Epidermal melanocyte (primary cell): ENCODE measurements at regions not wholly inside any gene's neighbourhood (a gene's known extent, or its start where the extent isn't known, plus 50 kb on each side); places are given as distances from the start of the nearest gene placed in this dataset.

Source experiments
- DNase-seq: peaks from one replicate; pipeline ENCODE4 v3.0.0; 2011; ENCODE audit warnings: low spot score; ENCODE audit not compliant: insufficient read length

DNA sequence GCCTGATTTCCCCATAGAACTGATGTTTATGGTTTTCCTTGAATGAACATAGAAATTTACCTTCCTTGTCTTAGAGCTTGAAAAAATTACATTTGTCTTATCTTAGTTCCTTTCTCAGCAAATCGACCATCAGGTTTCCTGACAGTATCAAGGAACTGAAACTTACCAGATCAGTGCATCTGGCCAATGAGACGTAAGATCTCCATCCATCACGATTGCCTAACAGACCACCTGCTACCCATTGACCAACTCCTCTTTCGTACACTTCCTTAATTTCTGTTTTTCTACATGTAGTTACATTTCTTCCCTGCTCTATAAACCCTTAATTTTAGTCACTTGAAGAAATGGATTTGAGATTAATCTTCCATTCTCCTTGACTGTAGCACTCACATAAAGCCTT is 57.4 kb upstream of the TMPRSS15 start:
- no peak for DNase-seq

DNA sequence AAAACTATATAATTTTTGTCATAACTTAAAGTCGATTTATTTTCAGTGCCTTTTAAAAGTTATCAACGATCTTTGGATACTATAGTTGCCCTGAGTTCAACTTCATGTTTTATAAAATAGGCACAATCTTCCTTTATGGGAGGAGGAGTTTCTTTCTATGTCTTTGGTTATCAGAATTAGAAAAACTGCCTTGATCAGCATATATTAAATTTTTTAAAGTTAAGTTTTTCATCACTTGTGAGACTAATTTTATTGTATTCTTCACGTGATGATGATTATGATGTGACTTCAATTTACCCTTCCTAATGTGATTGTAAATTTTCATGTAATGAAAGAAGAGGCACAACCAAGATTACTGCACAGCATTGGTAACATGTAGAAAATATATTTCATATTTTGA is 58.2 kb upstream of the TMPRSS15 start:
- DNase-seq, result no peak

DNA sequence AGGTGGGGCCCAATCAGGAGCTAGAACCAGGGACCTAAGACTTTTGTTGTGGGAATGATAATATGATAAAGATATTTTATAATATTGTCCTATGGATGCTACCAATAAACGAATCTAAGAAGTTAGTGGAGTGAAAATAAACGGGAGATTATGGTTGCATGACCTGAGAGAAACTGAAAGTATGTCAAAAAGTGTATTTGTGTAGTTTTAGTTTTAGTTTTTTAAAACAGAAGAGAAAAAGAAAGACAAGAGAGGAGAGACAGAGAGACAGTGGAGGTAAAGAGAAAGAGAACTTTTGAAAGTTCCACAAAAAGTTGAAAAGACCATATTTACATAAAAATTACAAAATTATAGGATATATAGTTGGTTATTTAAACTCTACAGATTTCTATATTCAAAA is 64.1 kb upstream of the TMPRSS15 start:
- DNase-seq, result no peak

DNA sequence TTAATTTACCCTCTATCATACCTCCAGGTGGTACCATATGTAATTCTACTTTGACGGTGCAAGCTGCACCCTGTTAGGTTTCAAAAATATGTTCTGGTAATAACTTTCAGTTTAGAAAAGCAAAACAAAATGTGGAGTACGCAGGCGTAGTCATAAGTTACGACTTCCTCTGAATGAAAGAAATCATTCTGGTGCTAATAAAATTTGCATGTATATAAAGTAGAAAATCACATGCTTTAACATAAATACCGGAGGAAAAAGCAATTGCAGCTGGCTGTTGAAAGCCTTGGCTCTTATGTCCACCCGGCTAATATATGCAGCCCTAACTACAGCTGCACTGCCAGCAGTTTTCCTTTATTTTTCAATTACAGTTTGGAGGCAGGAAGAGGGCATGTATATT is 65.2 kb upstream of the TMPRSS15 start:
- DNase-seq, result no peak

DNA sequence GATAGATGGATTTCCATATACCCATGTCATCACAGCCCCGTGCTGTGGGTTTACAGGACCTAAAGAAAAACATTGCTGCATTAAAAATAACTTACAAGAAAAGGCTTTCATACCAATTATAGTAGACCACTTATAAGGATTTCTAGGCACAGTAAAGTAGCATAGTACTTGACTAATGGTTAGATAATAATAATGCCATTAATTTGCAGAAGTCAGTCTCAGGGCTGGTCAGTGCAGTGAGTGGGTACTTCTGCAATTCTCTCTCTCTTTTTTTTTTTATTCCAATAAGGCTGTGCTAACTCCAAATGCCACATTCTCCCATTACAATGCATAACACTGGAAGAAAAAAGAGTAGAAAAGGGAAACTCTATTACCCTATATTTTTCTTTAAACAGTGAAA is 73.1 kb upstream of the TMPRSS15 start:
- DNase-seq, result no peak

DNA sequence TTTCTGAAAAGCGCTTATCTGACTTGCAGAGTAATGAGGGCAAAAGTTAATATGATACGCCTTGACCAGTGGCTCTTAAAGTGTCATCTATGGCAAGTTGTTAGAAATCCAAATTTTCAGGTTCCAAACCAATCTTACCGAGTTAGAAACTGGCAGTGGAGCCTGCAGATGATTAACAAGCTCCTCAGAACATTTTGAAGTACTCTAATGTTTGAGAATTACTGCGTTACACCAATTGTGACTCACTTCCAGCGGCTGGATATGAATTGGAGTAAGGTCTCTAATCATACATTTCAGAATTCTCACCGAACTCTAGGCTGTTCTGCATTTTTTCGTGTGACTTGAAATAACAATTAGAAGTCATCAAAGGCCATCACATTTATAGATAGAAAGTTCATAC is 73.5 kb upstream of the TMPRSS15 start:
- DNase-seq, result no peak

DNA sequence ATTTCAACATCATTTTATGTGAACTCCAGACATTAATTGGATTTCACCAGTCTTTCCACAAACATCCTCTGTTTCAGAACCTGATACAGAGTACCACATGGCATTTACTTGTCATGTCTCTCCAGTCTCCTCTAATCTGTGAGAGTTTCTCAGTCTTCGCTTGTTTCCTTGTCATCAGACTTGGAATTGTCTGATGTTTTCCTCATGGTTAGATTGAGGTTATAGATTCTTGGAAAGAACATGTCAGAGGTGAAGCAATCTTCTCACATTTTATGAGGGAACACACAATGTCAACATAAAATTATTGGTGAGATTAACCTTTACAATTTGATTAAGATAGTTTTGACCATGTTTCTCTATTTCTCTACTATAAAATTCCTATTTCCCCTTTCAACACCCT is 74.9 kb upstream of the TMPRSS15 start:
- no peak for DNase-seq

DNA sequence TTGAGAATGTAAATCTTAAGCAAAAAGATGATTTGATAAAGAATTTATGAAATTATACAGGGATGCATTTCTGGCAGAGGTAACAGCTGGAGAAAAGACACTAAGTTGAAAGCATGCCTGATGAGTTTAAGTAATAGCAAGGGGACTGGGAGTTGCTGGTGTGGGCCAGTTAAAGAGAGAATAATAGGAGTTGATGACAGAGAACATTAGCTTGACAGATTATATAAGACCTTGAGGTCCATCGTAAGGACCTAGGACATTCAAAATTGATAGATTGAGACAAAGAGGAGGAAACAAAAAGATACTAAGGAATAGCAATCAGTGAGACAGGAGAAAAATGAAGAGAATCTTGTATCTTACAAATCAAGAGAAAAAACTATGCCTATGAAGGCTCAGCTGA is 84.7 kb upstream of the TMPRSS15 start:
- no peak for DNase-seq

DNA sequence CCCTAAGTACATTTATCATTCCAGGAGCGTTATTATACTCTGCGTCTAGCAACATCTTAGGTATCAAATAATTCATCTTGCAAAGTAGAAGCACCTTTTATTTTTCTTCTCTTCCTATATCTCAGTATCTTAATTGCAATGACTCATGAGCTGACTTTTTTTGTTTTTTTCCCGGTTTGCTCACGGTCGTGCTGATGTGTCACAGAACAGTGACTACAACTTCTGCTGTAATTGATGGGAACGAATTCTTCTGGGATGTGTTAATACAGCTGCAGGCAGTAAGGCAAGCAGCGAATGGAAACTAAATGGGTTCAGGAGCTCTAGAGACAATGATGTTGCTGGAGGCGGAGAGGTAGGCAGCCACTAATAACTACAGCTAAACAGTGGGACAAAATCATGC is 89.8 kb upstream of the TMPRSS15 start:
- DNase-seq, result no peak

DNA sequence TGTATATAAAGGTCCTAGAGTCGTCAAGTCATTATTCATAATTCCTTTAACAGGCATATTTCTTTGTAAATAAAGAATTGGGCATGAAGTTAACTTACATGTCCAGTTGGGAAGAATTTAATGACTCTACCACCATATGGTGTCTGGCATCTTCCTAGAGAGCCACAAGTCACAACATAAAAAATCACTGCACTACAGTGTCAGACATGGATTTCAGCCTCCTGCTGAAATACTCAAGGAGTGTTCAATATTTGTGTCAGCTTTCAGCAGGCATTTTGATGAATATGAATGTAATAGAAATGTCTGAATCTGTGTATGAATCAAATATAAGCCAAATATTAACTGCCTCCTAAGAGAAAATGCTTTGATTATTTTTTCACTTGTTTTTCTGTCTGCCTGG is 91.9 kb upstream of the TMPRSS15 start:
- no peak for DNase-seq

DNA sequence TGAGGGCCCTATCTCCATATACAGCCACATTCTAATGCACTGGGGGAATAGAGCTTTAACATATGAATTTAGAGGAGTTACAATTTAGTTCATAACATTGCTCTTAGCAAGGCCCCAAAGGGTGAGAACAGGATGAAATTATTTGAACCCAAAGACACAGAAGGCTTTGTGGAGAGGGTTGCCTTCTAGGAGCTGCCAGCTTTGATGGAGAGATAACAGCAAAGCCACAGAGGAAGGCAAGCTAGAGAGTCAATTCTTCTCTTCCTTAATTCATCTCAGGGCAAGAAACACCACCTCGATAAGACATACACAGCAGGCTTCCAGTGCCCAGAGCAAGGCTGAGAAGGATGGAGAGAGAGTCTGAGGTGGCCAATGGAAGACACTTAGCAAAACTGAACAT is 94.8 kb upstream of the TMPRSS15 start:
- DNase-seq, result no peak

DNA sequence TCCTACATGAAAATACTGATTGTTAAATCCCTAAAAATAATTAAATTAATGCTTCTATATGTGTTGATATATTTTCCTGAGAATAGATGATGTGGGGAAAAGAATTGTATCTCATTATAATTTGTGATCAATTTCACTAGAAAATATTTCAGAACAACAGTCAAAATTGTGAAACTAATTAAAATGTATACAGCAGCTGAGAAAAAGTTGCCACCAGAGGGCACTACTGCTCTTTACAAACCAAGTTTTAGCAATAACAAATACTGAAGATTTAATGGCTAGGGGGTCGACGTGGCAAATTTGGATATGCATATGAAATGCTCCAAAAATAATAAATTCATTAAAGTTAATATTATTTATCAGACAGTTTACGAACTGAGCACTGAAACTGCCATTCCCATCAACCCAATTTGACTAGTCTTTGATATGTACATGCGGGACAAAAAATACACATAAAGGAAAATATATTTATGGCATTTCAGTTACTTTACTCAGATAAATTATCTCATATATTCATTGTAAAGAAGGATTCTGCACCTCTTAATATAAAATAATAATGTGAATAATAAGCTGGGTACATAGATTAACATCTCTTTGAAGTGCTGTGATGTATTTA is 96.3 kb upstream of the TMPRSS15 start:
- DNase-seq, result no peak

DNA sequence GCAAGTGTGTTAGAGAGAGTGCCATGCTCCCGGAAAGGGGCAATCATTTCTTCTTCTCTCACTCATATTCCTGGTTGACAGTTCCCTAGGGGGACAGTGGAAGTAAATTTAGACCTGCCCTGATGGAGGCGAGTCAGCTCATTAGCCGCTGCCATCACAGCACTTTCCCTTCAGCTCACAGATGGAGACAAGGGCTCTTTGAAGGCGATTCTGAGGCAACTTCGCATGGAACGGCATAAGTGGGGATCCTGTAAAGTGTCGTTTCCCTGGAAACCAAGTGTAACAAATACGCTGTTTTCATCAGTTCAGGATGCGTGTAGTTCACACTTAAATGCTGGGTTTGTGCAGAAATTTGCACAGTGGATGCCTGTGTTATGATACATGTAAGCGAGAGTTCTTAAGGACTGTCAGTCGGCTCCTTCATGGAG is 114.5 kb upstream of the TMPRSS15 start:
- DNase-seq, result no peak

DNA sequence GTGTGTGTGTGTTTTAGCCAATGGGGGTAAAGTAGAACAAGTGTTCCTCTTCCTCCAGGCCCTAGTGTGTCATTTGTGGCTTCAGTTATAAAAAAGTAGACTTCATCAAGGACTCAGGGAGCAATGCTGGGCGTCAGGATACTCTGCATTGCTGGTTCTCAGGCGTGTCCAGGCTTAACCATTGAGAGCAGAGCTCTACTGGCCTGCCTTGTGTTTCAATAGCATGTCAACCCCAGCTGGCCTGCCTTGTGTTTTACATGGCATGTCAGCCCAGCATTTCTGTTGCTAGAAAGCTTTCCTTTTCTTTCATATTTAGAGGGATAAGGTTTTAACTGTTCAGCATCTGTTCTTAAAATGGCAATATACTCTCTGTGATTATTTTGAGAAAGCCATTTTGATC is 117.6 kb upstream of the TMPRSS15 start:
- no peak for DNase-seq

DNA sequence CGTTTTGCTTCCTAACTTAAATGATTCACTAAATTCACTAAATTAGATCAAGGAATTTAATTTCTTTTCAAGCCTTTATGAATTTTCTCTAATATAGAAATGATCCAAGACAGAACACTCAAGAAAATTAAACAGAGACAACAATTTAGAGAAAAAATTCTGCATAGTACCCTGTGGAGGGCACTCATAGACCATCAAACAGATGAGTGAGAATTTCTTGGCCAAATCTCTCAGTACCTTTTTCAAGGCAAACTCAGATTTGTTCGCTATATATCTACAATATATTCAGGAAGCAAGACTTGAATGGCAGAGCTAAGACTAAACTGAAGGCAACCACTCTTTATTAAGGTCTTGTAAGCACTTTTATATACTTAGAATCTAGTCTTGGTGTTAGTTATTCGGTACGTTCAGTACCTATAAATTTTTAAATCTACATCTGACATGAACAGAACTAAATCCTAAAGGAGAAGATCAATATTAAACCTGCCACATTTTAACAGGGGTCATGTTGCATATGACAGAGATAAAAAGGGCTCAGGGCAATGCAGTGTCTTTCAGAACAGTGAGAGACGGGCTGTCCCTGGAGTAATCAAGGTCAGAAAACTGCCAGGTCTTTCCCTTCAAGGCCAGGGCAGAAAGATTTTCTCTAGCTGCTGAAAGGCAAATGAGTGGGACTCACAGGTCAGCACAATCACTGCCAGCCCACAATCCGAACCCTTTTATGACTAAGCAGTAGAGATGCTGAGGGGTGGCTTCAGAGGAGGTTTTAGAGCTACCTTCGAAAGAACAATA is 118.8 kb upstream of the TMPRSS15 start:
- DNase-seq, result no peak

DNA sequence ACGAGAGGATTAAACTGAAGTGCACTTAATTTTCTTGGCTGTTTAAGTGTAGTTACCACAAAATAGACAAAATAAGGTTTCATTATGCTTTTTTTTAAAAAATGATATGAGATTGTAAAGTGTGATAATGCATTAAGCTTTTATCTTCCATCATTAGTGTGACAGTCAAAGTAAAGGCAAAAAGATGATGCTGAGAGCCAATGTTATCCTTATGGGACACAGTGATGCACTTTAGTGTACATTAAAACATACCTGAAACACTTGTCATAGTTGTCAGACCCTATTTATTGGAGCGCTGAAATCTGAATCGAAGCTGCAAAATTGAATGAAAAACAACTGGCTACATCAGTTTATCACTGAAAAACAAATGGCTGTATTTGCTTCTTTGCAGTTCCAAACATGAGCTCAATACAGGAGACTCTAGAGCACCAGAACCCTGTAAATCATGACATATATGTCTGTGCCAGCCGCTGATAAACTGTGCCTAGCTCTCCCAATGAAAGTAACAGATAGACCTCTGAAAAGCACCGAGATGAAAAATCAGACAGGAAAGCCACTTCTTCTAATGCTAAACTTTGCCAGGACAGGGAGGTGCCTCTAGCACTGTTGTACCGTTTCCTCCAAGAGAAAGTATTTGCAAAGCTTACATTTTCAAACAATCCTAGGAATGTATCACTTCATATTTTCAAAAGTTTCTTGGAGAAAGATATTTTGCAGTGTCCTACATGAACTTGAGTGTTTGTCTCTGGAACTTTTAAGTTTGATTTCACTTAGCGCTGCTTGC is 120.7 kb upstream of the TMPRSS15 start:
- no peak for DNase-seq

DNA sequence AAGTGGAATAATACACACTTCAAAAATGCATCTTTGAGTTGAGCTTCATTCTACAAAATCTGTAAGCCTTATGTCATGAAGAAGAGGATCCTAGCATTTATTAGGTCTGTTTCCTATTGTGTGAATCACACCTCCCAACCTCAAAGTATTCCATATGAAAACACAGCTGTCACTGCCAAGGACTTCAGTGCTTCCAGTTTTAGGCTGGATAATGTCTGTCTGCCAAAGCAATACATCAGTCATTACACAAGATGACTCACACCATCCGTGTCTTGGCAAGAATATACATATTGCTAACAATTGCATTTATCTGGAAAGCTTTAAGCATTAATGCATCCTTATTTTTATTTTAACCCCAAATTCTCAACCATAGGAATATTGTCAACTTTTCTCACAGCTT is 125.7 kb upstream of the TMPRSS15 start:
- no peak for DNase-seq

DNA sequence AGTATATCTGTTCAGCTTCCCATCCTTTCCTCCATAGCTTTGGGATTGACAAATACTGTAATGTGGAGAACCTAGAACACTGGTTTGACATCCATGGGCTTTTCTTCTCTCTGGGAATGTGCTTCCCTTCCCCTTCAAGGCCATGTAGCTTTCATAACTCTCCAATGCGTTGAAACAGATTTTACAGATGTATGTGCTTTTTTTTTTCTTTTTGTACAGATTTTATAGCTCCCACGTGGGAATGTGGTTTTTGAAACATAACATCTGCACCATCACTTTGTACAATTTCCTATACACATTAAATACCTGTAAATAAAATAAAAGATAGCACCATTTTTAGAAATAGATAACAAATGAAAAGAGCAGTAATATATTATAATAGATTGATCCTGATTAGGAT is 138.5 kb upstream of the TMPRSS15 start:
- no peak for DNase-seq

DNA sequence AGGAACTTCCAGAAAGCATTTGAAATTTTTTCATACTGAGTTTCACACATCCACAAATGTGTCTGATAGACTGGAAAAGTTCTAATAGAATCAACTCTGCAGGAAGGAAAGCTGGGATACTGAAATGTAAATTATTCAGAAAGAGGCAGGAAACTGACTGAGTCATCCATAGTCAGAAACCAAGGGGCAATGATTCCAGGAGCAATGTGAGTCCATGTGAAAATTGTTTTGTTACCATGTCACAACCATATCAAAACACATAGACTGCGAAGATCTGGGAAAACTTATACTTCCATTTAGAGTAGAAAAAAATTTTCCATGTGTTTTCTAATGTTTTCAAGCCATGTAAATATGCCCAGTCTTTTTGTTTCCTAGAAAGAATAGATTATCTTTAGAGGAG is 142.3 kb upstream of the TMPRSS15 start:
- DNase-seq, result no peak

DNA sequence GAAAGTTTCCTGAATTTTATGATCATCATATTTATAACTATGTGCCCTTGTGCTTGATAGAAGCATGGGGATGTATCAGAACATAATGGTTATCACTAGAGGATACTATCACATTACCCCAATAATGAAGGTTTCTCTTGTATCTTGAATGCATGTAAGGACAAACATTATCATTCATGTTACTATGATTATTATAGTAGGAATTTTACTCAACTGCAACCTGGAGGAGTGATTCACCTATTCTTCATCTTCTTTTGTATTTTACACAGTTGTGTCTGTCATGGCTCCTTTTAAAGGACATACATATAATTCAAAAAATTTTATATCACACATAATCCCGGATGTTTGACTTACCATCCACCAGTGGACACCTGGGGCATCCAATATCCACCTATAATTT is 143.8 kb upstream of the TMPRSS15 start:
- DNase-seq, result no peak

DNA sequence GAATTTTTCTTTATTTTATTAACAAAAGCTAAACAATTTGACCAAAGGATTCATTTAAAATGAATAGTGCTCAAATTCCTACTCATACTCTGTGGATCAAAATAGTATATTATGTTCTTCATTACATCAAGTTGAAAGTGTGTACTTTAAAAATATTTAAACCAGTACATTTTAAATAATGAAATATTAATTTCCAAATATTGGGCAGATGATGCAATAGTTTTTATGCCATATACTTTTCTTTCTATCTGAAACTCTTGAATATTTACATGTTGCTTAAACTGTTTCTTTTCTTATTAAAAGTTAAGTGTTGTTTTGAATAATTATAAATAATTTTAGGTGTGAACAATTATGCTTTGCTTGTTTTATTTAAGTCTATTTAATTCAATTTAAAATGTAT is 144.7 kb upstream of the TMPRSS15 start:
- DNase-seq, result no peak

DNA sequence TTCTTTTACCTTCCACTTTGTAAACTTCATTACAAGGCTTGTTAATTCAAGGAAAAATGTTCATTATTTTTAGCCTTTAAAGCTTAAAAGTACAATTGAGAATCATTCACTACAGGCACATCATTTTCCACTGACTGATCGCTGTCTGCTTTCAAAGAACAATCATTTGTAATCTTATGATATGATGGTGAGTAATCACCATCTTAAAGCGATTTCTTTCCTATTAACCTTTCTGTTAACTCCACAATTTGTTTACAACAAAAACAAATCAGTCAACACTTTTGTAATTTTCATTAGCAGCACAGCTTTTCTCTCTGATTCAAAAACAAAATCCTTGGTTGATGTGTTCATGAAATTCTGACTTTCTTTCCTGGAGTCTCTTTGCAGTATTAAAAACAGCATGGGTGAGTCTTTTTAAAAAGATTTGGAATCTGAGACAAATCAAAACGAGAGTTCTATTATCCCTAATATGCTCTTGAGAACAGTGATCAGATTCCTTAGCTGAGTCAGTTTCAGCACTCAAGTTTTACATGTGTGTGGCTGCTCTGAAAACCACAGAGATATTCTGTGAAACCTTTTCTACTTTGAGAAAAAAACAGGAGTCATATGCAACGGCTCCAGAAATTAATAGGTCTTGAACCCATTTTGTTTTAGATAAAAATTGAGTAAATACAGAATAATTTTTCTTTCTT is 145.8 kb upstream of the TMPRSS15 start:
- DNase-seq, result no peak
